ENCODE measurements at regions not wholly inside any gene's neighbourhood (a gene's known extent, or its start where the extent isn't known, plus 50 kb on each side); places are given as distances from the start of the nearest gene placed in this dataset.

DNA sequence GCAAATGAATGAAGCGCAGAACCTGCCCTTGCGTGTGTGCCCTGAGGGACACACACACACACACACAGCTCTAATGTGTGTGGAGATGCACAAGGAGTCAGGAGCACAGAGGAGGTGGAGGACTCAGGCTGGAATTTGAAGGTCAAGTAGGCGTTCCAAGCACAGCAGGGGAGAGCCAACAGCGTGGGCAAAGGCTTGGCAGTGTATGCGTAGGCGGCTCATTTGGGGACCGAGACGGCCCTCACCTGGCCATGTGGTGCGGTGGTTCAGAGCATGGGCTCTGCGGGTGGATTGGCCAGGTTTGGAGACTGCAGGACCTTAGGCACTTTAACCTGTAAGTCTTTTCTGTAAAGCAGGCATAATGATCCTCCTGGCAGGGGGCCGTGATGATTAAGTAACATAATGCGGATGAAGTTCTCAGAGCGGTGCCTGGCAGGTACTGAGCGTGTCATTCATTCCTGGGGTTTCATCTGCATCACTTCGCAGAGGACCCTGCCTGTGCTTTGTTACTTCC lies 69.5 kb upstream of the SLC24A4 start (continued):
- TF ChIP-seq HOMEZ (CRISPR knock-in tag; IDR thresholded peaks at IDR 0.05), result no peak

GRCh38 chr14:92254786-92255185 lies 68.2 kb upstream of the SLC24A4 start:
- Histone ChIP-seq H3K36me3 (ENCODE audit: control insufficient read depth, insufficient read depth, low read length) (no peaks in the 10 kb centered on the region), H3K9me1 (ENCODE audit: control insufficient read depth, insufficient read depth, low read length) (no peaks in the 10 kb centered on the region), H4K20me1 (replicated peaks; ENCODE audit: control insufficient read depth, insufficient read depth, low read length) (peaks cover 3% of the 10 kb centered on the region; the same call in 1 of the 2 replicates), H2AFZ (ENCODE audit: low read depth, low read length) (no peak overlapping the region), H3K4me1 (replicated peaks in 1 of 2; ENCODE audit: control insufficient read depth in 2 of 2, insufficient read depth in 2 of 2, low read length in 2 of 2) (no peaks in the 10 kb centered on the region), H3K27me3 (ENCODE audit: control insufficient read depth in 2 of 2, insufficient read depth in 2 of 2, low read length in 2 of 2) (peaks cover 4 to 20% of the 10 kb centered on the region in 2 experiments; a peak in 4 of 5 replicates), H3K27ac (ENCODE audit: extremely low read depth, low read depth, low read length) (no peak overlapping the region), H3K9ac (ENCODE audit: insufficient read depth in 1 of 2, low read depth in 2 of 2, low read length in 2 of 2) (no peak overlapping the region), H3K79me2 (ENCODE audit: control insufficient read depth, insufficient read depth, low read length) (no peaks in the 10 kb centered on the region), H3K4me2 (ENCODE audit: insufficient read depth, low read length) (no peak overlapping the region), H3K9me3 (replicated peaks; ENCODE audit: control insufficient read depth, insufficient read depth, low read depth, low read length) (no peaks in the 10 kb centered on the region), H3K4me3 (no peak overlapping the region)
- DNase-seq (ENCODE audit: extremely low read depth in 1 of 4, low spot score in 3 of 4) (no peak), ATAC-seq (no peak), FAIRE-seq (no peak)
- TF ChIP-seq BDP1 (IDR thresholded peaks at IDR 0.05; ENCODE audit: insufficient read depth, insufficient read length), result no peak
- no peak for TF ChIP-seq JUNB (CRISPR knock-in tag; conservative IDR thresholded peaks at IDR 0.05)
- no peak for TF ChIP-seq FOXM1 (IDR thresholded peaks at IDR 0.05; ENCODE audit: low read depth)
- TF ChIP-seq FOXM1 (CRISPR knock-in tag; IDR thresholded peaks at IDR 0.05; ENCODE audit: low read depth), result no peak
- no peak for TF ChIP-seq CHD2 (IDR thresholded peaks at IDR 0.05; ENCODE audit: low read depth, low read length)
- CTCF ChIA-PET (ENCODE audit: low intra/inter-chr PET ratio), result no interaction called here
- POLR2A ChIA-PET, result interaction anchor here (0.6 kb wide), 1 partner anchor 215 kb away, joined by 4 read pairs; the partner anchor contains the start of gene TRIP11
- WGBS (ENCODE audit: insufficient coverage, low coverage, missing lambda C conversion rate), result 1% methylated on average over 16 of the region's 18 CpGs
- BruUV-seq (replicated peaks), result no TSS peak
- intact Hi-C loops (cut with micrococcal nuclease) (no loop called here), in situ Hi-C loops (cut with MboI) (no loop called here)

Data from K562 (cell line).